C4-2B (cell line): ENCODE measurements at regions not wholly inside any gene's neighbourhood (a gene's known extent, or its start where the extent isn't known, plus 50 kb on each side); places are given as distances from the start of the nearest gene placed in this dataset.

Experiments
- ZFX ChIP-seq: fragments of 450-650 bp; IDR thresholded peaks from 2 replicates; pipeline ENCODE4 v1.6.1; 2017
- TF ChIP-seq, protein P1 (sequence below): fragments of 450-650 bp; conservative IDR thresholded peaks from 2 replicates; pipeline ENCODE4 v1.5.1; 2017; ENCODE audit warnings: mild to moderate bottlenecking

DNA sequence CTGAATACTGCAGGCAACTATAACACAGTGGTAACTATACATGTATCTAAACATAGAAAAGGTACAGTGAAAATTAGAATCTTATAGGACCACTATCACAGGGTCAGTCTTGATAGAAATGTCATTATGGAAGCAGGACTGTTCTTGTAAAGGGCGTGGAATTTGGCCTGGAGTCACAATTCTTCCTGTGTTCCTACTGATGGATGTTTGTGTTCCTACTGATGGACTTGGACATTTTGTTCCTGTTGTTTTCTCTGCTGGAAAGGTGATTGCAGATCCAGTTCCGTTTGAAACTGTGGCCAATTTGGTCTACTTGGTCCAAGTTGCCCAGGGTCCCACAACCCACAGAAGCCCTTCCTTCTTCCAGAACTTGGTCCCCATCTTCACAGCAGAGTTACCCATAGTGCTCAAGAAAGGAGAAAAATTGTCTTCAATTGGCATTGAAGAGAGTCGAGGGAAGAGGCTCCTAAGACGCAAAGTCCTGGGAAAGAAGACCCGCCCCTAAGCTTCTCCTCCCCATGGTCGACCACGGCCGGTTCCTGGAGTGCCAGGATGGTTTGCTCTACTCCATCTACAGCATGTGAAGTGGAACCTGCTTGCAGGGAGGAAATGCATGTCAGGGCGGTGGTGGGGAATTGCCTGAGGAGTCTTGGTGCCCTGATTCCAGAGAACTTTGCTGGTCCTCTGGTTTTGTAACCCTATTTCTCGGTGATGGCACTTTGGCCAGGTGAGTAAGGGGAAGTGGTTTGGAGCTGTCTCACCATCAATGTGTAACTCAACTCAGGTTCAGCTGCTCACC, 102.8 kb upstream of the RAB12 start:
- TF ChIP-seq, protein P1, sequence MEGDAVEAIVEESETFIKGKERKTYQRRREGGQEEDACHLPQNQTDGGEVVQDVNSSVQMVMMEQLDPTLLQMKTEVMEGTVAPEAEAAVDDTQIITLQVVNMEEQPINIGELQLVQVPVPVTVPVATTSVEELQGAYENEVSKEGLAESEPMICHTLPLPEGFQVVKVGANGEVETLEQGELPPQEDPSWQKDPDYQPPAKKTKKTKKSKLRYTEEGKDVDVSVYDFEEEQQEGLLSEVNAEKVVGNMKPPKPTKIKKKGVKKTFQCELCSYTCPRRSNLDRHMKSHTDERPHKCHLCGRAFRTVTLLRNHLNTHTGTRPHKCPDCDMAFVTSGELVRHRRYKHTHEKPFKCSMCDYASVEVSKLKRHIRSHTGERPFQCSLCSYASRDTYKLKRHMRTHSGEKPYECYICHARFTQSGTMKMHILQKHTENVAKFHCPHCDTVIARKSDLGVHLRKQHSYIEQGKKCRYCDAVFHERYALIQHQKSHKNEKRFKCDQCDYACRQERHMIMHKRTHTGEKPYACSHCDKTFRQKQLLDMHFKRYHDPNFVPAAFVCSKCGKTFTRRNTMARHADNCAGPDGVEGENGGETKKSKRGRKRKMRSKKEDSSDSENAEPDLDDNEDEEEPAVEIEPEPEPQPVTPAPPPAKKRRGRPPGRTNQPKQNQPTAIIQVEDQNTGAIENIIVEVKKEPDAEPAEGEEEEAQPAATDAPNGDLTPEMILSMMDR = no peak
- no peak for TF ChIP-seq ZFX
